GM18517 (cell line): ENCODE measurements at regions not wholly inside any gene's neighbourhood (a gene's known extent, or its start where the extent isn't known, plus 50 kb on each side); places are given as distances from the start of the nearest gene placed in this dataset.
"Not testable (repeated sequence)": the region's sequence is repeated elsewhere in the genome, so short reads cannot be mapped to it uniquely, and the experiment has no call there.

ENCODE experiments used
- ATAC-seq: cut with Tn5 transposase; IDR thresholded peaks from one replicate; pipeline ENCODE4 v1.9.1; 2021; ENCODE audit warnings: mild to moderate bottlenecking, moderate library complexity; ENCODE audit not compliant: unreplicated experiment

- no peak for ATAC-seq
Measured at GRCh38 chr4:79223993-79224776, 101.7 kb downstream of the NAA11 start.

- no peak for ATAC-seq
Measured at GRCh38 chr4:79217025-79217424, 108.8 kb downstream of the NAA11 start.

DNA sequence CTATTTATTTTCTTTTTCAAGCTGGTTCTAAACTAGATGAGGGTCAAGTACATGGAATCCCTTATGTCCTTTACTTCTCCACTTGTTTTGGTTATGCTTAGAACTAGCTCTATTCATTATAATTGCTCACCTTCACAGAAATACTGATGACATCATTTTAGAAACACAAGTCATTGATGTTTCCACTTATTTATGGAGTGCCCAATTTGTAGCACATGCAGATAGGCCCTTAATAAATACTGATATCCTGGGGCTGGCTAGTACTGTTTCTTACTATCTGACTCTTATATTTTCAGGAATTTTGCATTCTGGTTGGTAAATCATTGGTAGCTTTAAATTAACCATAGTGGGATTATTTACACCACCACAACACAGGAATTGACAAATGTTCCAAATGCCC is 112.2 kb downstream of the NAA11 start:
- no peak for ATAC-seq

- ATAC-seq = no peak
Measured at GRCh38 chr4:79213010-79213409, 112.9 kb downstream of the NAA11 start.

DNA sequence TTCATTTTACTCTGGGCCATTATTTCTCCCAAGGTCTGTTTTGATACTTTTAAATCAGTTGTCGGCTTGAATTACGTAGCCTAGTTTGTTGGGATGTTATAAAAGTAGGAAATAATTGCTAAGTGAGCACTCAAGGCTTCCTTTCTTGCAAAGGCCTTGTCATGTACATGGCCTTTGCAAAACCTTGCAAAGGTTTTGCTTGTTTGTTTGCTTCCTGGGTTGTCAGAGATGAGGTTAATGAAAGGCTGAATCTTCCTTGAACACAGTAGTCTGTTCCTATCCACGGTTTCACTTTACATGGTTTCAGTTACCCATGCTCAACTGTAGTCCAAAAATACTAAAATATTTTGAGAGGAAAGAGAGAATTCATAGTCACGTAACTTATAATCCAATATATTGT is 113.5 kb downstream of the NAA11 start:
- ATAC-seq = no peak

GRCh38 chr4:79211490-79211889 is 114.4 kb downstream of the NAA11 start:
- no peak for ATAC-seq

DNA sequence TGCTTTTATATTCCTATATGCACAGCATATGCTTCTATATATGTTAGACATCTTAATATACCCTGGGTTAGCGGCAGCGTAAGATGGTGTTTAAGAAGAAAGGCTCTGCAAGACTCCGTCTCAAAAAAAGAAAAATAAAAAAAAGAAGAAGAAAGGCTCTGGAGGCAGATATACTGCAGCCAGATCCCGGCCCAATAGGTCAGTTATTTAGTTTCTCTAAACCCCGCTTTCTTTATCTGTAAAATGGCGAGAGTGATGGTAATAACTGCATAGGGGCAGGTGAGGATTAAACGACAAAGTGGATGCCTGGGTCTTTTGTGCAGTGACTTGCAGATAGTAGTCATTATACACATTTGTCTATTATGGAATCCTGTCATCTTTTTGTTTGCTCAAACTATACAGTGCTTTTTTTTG is 115.2 kb downstream of the NAA11 start:
- no peak for ATAC-seq

DNA sequence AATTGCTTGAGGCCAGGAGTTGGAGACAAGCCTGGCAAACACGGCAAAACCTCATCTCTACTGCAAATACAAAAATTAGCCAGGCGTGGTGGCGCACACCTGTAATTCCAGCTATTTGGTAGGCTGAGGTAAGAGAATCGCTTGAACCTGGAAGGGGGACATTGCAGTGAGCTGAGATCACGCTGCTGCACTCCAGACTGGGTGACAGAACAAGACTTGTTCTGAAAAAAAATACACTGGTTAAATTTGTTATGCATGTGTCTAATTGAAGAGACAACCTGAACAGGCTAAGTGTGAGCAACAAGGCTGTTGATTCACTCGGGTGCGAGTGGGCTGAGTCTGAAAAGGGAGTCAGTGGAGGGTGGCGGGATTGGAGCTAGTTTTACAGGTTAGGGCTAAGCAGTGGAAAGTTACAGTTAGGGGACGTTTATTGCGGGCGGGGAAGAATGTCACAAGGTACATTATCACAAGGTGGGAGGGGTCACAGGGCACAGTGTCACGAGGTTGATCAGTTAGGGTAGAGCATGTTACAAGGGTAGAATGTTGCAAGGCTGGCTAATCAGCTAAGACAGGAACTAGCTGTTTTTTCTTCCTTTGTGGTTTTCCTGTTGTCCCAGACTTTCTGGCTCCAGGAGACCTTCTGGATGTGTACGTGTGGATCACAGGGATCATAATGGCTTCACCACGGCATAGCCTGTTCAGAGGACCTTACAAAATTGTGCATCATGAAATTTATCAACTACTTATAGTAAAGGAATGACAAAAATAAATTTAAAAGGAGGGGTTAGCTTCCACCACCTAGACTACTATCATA is 115.8 kb downstream of the NAA11 start:
- ATAC-seq = no peak

- no peak for ATAC-seq
Measured at GRCh38 chr4:79209081-79209480, 116.8 kb downstream of the NAA11 start.

DNA sequence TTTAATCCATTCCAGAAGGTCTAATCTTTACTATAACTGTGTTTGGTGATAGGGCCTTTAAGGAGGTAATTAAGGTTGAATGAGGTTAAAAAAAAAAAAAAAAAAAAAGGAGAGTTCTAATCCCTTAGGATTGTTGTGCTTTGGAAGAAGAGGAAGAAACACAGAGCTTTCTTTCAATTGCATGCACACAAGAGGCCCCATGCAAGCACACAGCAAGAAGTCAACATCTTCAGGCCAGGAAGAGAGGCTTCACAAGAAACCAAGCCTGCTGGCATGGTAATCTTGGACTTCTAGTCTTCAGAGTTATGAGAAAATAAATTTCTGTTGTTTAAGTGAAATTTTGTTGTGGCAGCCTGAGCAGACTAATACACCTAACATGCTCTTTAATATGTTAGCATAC is 118.6 kb downstream of the NAA11 start:
- no peak for ATAC-seq

DNA sequence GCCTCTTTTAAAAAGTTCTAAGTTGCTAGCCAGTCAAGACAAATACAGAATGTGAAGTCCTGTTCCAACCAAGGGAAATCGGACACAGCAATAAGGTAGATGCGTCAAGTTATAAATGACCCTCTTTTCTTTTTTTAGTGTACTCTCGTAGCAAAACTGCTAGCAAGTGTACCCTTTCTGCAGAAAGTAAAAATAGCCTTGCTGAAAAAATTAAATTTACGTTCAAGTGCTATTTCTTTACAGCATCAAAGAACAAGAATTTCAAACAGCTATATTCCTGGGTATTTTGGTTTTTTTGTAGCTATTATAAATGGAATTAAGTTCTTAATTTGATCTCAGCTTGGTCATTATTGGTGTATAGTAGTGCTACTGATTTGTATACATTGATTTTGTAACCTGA is 119.2 kb downstream of the NAA11 start:
- no peak for ATAC-seq

DNA sequence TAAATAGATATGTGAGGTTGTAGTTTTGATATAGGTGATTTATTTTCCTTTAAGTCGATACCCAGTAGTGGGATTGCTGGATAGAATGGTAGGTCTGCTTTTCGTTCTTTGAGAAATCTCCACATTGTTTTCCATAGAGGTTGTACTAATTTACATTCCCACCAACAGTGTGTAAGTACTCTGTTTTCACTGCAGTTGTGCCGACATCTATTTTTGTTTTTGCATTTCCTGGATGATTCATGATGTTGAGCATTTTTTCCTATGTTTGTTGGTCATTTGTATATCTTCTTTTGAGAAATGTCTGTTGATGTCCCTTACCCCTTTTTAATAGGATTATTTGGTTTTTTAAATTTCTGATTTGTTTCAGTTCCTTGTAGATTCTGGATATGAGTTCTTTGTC is 120.7 kb downstream of the NAA11 start:
- no peak for ATAC-seq

- no peak for ATAC-seq
Measured at GRCh38 chr4:79201971-79202370, 123.9 kb downstream of the NAA11 start.

GRCh38 chr4:79199743-79200142 is 126.1 kb downstream of the NAA11 start:
- no peak for ATAC-seq

- no peak for ATAC-seq
Measured at GRCh38 chr4:79198951-79199587, 126.8 kb downstream of the NAA11 start.

DNA sequence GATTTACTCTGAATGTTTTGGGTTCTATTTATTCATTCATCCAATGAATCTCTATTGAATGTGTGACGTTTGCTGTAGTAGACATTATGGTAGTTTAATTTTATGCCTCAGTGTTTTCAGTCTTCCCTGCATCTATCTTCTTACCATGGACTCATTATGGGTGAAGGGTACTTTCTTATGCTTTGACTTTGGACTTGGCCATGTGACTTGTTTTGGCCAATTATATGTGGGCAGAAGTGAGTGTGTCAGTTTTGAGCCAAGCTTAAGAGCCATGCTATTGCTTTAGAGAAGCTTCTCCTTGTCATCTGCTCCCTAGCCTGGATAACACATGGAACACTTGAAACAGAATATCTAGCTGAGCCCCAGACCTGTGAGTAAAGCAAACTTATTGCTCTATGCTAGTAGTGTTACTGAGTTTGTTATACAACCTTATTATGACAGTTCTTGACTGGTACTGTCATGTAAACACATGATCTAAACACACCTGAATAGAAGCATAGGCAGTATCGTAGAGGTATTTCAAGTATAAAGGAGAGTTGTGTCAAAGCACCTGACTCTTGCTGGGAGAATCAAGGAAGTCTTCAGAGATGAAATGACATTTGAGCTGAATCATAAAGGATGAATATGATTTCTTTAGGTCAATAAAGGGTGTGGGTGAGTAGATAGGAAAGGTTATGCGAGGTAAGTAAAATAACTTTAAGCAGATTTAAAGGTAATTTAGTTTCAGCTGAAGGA is 128.4 kb downstream of the NAA11 start:
- no peak for ATAC-seq

- ATAC-seq = not testable (repeated sequence)
Measured at GRCh38 chr4:79191292-79191691, 134.6 kb downstream of the NAA11 start.

DNA sequence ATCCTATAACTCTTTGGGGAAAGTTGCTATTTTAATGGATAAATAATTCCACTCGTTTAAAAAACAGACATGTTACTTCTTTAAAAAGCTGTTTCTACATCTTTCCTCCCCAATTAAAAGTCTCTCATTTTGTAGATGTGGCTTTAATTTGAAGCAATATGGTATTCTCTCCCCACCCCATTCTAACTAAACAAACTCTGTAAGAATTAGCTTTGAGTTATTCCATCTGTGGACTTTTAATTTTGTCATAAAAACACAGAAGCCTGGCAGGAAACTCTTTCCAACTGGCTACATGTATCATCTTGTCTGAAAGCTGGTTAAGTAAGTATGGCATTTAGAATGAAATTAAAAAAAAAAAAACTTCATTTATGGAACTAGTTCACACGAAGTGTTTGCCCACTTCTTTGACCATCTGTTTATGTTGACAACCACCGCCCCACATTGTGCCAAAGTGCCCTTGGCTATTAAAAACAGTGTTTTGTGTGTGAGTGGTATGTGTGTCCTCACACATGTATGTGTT is 140.3 kb downstream of the NAA11 start:
- ATAC-seq = no peak

DNA sequence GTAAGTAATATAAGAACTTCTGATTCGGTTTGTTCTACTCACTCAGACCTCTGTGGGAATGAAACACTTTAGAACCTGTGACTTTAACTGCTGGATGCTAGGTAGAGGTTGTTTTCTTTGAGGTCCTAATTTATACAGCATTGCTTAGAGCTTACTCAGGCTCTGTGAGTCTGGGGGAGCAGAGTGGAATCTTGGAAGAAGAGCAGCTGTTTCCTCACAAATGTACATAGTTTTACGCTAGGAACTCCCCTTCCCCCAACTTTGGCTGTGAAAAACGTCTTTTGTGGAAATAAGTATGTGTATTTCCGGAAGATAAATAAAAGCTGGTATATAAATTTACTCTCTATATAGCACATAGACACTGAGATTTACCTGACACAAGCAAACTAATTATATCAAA is 141.4 kb downstream of the NAA11 start:
- ATAC-seq = no peak

- ATAC-seq = no peak
Measured at GRCh38 chr4:79182209-79182608, 143.7 kb downstream of the NAA11 start.

DNA sequence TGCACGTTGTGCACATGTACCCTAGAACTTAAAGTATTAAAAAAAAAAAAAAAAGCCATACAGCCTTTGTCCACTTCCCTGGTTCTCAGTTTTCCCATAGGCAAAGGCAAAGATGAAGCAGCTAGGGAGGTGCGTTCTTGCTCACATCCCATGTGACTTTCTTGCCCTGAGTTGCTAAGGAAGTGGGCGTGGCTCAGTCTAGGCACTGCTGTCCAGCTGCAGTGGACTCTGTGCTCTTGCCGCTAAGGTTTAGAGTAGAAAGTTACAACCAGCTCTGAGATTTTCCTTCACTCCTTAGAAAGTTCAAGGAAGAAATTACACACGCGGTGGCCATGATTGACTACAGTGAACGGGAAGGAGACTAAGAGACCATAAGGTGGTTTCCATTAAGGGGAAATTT is 144.7 kb downstream of the NAA11 start:
- ATAC-seq = no peak
